ENCODE measurements at regions not wholly inside any gene's neighbourhood (a gene's known extent, or its start where the extent isn't known, plus 50 kb on each side); places are given as distances from the start of the nearest gene placed in this dataset.

DNA sequence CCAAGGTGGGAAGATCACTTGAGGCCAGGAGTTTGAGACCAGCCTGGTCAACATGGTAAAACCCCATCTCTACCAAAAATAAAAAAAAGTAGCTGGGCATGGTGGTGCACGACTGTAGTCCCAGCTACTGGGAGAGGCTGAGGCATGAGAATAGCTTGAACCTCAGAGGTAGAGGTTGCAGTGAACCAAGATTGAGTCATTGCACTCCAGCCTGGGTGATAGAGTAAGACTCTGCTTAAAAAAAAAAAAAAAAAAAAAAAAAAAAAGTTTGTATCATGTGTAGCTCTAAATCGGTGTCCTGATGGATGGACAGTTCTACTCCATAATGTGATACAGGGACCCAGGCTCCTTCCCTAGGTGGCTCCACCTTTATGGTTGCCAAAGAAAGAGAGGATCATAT lies 497.1 kb upstream of the RBFOX1 start:
- Histone ChIP-seq H2AFZ (ENCODE audit: control insufficient read depth, low read length) (no peak overlapping the region), H3K36me3 (ENCODE audit: control insufficient read depth in 2 of 2, extremely low read depth in 1 of 2, insufficient read depth in 2 of 2, low read length in 2 of 2) (no peaks in the 10 kb centered on the region)

DNA sequence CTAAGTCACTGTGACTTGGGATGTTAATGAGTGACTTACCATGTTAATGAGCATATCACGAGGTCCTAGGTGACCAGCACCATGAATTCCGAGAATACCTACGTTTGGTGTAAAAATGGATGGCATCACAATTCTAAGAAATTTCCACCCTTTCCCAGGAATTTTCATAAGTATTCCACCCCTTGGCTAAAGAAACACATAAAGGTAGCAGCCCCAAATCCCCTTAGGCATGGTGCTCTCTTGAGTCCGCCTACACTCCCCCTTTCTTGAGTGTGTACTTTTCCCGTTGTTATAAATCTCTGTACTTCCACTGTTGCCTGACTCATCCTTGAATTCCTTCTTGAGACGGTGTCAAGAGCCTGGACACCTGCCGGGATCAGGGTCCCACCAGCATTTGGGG lies 504.0 kb upstream of the RBFOX1 start:
- Histone ChIP-seq H3K4me3 (ENCODE audit: control insufficient read depth in 2 of 3, extremely low read depth in 1 of 3, insufficient read depth in 2 of 3, low read depth in 1 of 3, low read length in 3 of 3) (no peak overlapping the region), H3K27me3 (ENCODE audit: control insufficient read depth, extremely low read depth, insufficient read depth, low read length) (no peaks in the 10 kb centered on the region), H2AFZ (ENCODE audit: control insufficient read depth, low read length) (no peak overlapping the region), H4K20me1 (ENCODE audit: control insufficient read depth, extremely low read depth, insufficient read depth, low read length) (no peaks in the 10 kb centered on the region), H3K27ac (ENCODE audit: control insufficient read depth, insufficient read depth, low read length) (no peak overlapping the region), H3K4me1 (ENCODE audit: control insufficient read depth, extremely low read depth, insufficient read depth, low read length) (no peaks in the 10 kb centered on the region), H3K79me2 (ENCODE audit: control insufficient read depth, insufficient read depth, low read length) (no peaks in the 10 kb centered on the region), H3K36me3 (ENCODE audit: control insufficient read depth in 2 of 2, extremely low read depth in 1 of 2, insufficient read depth in 2 of 2, low read length in 2 of 2) (no peaks in the 10 kb centered on the region), H3K9me3 (ENCODE audit: control insufficient read depth, low read depth, low read length) (no peaks in the 10 kb centered on the region), H3K9me1 (ENCODE audit: control insufficient read depth, extremely low read depth, insufficient read depth, low read length) (no peaks in the 10 kb centered on the region), H3K9ac (ENCODE audit: control insufficient read depth, extremely low read depth, insufficient read depth, low read length) (no peak overlapping the region), H3K4me2 (ENCODE audit: control insufficient read depth, extremely low read depth, insufficient read depth, low read depth, low read length) (no peak overlapping the region)
- FAIRE-seq (no peak), DNase-seq (ENCODE audit: low read depth, low spot score) (no peak)
- dilution Hi-C loops (cut with MboI; ENCODE audit: extremely low pct_ligation_motif_present, low sequenced_read_pairs) = no loop called here
- no peak for TF ChIP-seq EZH2 (IDR thresholded peaks at IDR 0.05; ENCODE audit: low read length)
- TF ChIP-seq, protein P1, sequence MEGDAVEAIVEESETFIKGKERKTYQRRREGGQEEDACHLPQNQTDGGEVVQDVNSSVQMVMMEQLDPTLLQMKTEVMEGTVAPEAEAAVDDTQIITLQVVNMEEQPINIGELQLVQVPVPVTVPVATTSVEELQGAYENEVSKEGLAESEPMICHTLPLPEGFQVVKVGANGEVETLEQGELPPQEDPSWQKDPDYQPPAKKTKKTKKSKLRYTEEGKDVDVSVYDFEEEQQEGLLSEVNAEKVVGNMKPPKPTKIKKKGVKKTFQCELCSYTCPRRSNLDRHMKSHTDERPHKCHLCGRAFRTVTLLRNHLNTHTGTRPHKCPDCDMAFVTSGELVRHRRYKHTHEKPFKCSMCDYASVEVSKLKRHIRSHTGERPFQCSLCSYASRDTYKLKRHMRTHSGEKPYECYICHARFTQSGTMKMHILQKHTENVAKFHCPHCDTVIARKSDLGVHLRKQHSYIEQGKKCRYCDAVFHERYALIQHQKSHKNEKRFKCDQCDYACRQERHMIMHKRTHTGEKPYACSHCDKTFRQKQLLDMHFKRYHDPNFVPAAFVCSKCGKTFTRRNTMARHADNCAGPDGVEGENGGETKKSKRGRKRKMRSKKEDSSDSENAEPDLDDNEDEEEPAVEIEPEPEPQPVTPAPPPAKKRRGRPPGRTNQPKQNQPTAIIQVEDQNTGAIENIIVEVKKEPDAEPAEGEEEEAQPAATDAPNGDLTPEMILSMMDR (optimal IDR thresholded peaks at IDR 0.05 in 1 of 3, IDR thresholded peaks at IDR 0.05 in 1 of 3, conservative IDR thresholded peaks at IDR 0.05 in 1 of 3; ENCODE audit: extremely low read depth in 1 of 3, insufficient read depth in 2 of 3, low read length in 3 of 3) = no peak

More for the DNA sequence above, 497.1 kb upstream of the RBFOX1 start:
- Histone ChIP-seq H3K9me3 (ENCODE audit: control insufficient read depth, low read depth, low read length) (peaks cover 5% of the 10 kb centered on the region), H3K9me1 (ENCODE audit: control insufficient read depth, extremely low read depth, insufficient read depth, low read length) (no peaks in the 10 kb centered on the region), H3K9ac (ENCODE audit: control insufficient read depth, extremely low read depth, insufficient read depth, low read length) (no peak overlapping the region), H3K4me2 (ENCODE audit: control insufficient read depth, extremely low read depth, insufficient read depth, low read depth, low read length) (no peak overlapping the region), H3K4me1 (ENCODE audit: control insufficient read depth, extremely low read depth, insufficient read depth, low read length) (no peaks in the 10 kb centered on the region), H3K27ac (ENCODE audit: control insufficient read depth, insufficient read depth, low read length) (no peak overlapping the region), H4K20me1 (ENCODE audit: control insufficient read depth, extremely low read depth, insufficient read depth, low read length) (no peaks in the 10 kb centered on the region), H3K27me3 (ENCODE audit: control insufficient read depth, extremely low read depth, insufficient read depth, low read length) (no peaks in the 10 kb centered on the region), H3K4me3 (ENCODE audit: control insufficient read depth in 2 of 3, extremely low read depth in 1 of 3, insufficient read depth in 2 of 3, low read depth in 1 of 3, low read length in 3 of 3) (no peak overlapping the region), H3K79me2 (ENCODE audit: control insufficient read depth, insufficient read depth, low read length) (no peaks in the 10 kb centered on the region)
- no peak for TF ChIP-seq EZH2 (IDR thresholded peaks at IDR 0.05; ENCODE audit: low read length)
- TF ChIP-seq, protein P1 (optimal IDR thresholded peaks at IDR 0.05 in 1 of 3, IDR thresholded peaks at IDR 0.05 in 1 of 3, conservative IDR thresholded peaks at IDR 0.05 in 1 of 3; ENCODE audit: extremely low read depth in 1 of 3, insufficient read depth in 2 of 3, low read length in 3 of 3) = no peak
- dilution Hi-C loops (cut with MboI; ENCODE audit: extremely low pct_ligation_motif_present, low sequenced_read_pairs) = no loop called here
- DNase-seq (ENCODE audit: low read depth, low spot score) (no peak), FAIRE-seq (no peak)

All from keratinocyte (primary cell).